ENCODE measurements at regions not wholly inside any gene's neighbourhood (a gene's known extent, or its start where the extent isn't known, plus 50 kb on each side); places are given as distances from the start of the nearest gene placed in this dataset.

GRCh38 chr15:93479715-93480114 lies 390.7 kb upstream of the RGMA start:
- Mint-ChIP-seq H3K27ac (no peak overlapping the region), H3K27me3 (no peaks in the 10 kb centered on the region), H3K36me3 (ENCODE audit: low read depth) (no peaks in the 10 kb centered on the region), H3K9me3 (no peaks in the 10 kb centered on the region), H3K4me3 (no peak overlapping the region), H3K4me1 (no peaks in the 10 kb centered on the region)
- POLR2A ChIA-PET, result no interaction called here
- intact Hi-C loops (cut with micrococcal nuclease), result no loop called here
- no peak for TF ChIP-seq CTCF (IDR thresholded peaks at IDR 0.05)
- DNase-seq (no peak), ATAC-seq (ENCODE audit: low read depth) (no peak)
- CTCF ChIA-PET, result no interaction called here

GRCh38 chr15:93478947-93479346 lies 389.9 kb upstream of the RGMA start:
- DNase-seq, result no peak
- intact Hi-C loops (cut with micrococcal nuclease), result no loop called here
- Mint-ChIP-seq H3K4me1 (no peaks in the 10 kb centered on the region), H3K27ac (no peak overlapping the region), H3K36me3 (ENCODE audit: low read depth) (no peaks in the 10 kb centered on the region), H3K4me3 (no peak overlapping the region), H3K27me3 (no peaks in the 10 kb centered on the region), H3K9me3 (no peaks in the 10 kb centered on the region)
- no peak for ATAC-seq (ENCODE audit: low read depth)
- POLR2A ChIA-PET, result no interaction called here
- CTCF ChIA-PET, result no interaction called here
- no peak for TF ChIP-seq CTCF (IDR thresholded peaks at IDR 0.05)

- H3K27ac Mint-ChIP-seq, result no peak overlapping the region
- H3K27me3 Mint-ChIP-seq, result no peaks in the 10 kb centered on the region
- no peaks in the 10 kb centered on the region for H3K9me3 Mint-ChIP-seq
- CTCF ChIA-PET, result no interaction called here
- no peak for DNase-seq
- POLR2A ChIA-PET, result no interaction called here
- TF ChIP-seq CTCF (IDR thresholded peaks at IDR 0.05), result no peak
- intact Hi-C loops (cut with micrococcal nuclease), result no loop called here
- no peak overlapping the region for H3K4me3 Mint-ChIP-seq
- H3K4me1 Mint-ChIP-seq, result no peaks in the 10 kb centered on the region
- ATAC-seq (ENCODE audit: low read depth), result no peak
- no peaks in the 10 kb centered on the region for H3K36me3 Mint-ChIP-seq (ENCODE audit: low read depth)
These were observed 388.7 kb upstream of the RGMA start for GRCh38 chr15:93477721-93478120.

GRCh38 chr15:93477188-93477587 lies 388.2 kb upstream of the RGMA start:
- no peaks in the 10 kb centered on the region for H3K4me1 Mint-ChIP-seq
- no peak overlapping the region for H3K4me3 Mint-ChIP-seq
- H3K27ac Mint-ChIP-seq, result no peak overlapping the region
- no peak for DNase-seq
- intact Hi-C loops (cut with micrococcal nuclease), result no loop called here
- no peak for ATAC-seq (ENCODE audit: low read depth)
- ChIA-PET CTCF (no interaction called here), POLR2A (no interaction called here)
- H3K27me3 Mint-ChIP-seq, result no peaks in the 10 kb centered on the region
- peaks cover 2% of the 10 kb centered on the region for H3K9me3 Mint-ChIP-seq
- no peak for TF ChIP-seq CTCF (IDR thresholded peaks at IDR 0.05)
- no peaks in the 10 kb centered on the region for H3K36me3 Mint-ChIP-seq (ENCODE audit: low read depth)

- TF ChIP-seq CTCF (IDR thresholded peaks at IDR 0.05), result no peak
- ChIA-PET POLR2A (no interaction called here), CTCF (no interaction called here)
- no peaks in the 10 kb centered on the region for H3K36me3 Mint-ChIP-seq (ENCODE audit: low read depth)
- no peak overlapping the region for H3K4me3 Mint-ChIP-seq
- ATAC-seq (ENCODE audit: low read depth), result no peak
- H3K4me1 Mint-ChIP-seq, result no peaks in the 10 kb centered on the region
- DNase-seq, result no peak
- intact Hi-C loops (cut with micrococcal nuclease), result no loop called here
- H3K27ac Mint-ChIP-seq, result no peak overlapping the region
- no peaks in the 10 kb centered on the region for H3K27me3 Mint-ChIP-seq
- peaks cover 2% of the 10 kb centered on the region for H3K9me3 Mint-ChIP-seq
These were observed 387.6 kb upstream of the RGMA start for GRCh38 chr15:93476491-93477177.

Measured in activated B cell treated with CpG ODN at 0.5 μM for 24 hours (primary cell).